NAMALWA (cell line): ENCODE measurements at regions not wholly inside any gene's neighbourhood (a gene's known extent, or its start where the extent isn't known, plus 50 kb on each side); places are given as distances from the start of the nearest gene placed in this dataset.
A peak's percentile ranks its signal among the peaks of the same experiment; 100 is the strongest.

Experiments used
- DNase-seq: peaks from one replicate; pipeline ENCODE4 v3.0.0-alpha.2; 2015; ENCODE audit warnings: low spot score

DNA sequence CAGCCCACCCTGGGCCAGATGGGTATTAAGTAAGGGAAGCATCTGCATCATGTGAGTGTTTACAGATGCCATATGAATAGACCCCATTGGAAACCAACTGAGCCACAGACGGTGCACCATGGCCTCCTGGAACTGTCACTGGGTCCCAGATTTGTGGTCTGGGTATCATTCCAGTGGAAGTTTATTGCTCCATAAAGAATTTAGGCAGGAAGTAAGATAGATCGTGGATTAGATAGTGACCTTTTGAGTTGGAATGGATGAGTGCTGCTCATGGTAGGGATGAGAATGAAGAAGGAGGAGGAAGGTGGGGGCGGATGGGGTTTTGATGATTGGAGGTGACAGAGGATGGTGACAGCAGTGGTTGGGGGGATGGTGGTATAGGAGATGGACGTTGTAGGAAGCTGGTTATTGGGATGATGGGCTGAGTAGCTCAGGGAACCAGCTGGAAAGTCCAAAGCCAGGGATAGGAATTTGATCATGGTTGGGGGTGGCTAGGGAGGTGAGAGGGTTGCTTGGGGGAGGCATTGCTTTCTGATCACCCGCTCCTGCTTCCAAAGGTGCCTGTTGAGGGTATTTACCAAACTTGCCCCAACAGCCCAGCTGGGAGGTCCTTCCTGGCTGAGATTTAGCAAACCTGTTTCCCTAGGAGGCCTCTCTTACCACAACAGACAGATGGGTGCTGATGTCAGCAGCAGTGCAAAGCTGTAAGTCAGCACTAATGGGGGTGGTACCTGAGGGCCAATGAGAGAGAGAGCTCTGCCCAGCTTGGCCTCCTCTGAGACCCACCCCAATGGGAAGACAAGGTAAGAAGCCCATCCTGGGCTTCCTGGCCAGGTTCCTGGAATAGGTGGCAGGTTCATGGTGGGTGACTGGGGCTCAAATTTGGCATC, 78.0 kb downstream of the VEGFA start:
- no peak for DNase-seq

DNA sequence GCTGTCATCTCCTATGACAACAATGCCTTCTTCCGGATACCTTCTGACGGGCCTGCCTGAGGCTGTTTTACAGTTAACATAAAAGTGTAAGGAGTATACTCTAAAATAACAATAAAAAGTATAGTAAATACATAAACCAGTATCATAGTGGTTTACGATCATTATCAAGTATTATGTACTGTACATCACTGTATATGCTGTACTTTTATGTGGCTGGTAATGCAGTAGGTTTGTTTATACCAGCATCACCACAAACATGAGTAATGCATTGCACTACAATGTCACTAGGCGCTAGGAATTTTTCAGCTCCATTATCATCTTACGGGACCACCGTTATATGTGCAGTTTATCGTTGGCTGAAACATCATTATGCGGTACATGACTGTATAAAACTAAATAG, 76.5 kb downstream of the VEGFA start:
- no peak for DNase-seq

DNA sequence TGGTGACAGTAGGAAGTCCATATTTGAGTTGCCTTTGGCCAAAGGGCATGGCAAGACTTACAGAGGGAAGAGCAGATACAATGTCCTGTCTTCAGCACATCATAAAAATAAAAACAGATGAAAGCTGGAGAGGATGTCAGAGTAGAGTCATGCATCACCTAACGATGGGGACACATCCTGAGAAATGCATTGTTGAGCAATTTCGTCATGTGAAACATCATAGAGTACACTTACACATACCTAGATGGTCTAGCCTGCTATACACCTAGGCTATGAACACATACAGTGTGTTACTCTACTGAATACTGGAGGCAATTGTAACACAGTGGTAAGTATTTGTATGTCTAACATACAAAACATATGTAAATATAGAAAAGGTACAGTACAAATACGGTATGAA, 75.6 kb downstream of the VEGFA start:
- no peak for DNase-seq

DNA sequence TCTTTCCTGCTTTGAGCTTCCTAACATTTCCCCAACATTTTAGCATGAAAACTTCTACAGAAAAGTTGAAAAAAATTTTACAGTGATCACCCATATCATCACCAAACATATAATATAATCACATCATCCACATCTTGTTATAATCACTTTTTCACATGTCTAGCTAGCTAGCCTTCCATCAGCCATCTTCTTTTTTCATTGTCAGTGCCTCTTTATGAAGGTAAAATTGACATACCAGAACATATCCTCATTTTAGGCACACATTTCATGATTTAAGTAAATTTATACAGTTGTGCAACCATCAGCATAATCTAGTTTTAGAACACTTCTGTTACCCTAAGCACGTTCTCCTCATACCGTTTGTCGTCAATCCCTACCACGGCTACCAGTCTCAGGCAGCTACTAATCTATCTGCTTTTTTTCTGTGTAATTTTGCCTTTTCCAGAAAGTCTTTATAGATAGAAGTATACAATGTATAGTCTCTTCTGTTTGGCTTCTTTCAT, 73.7 kb downstream of the VEGFA start:
- no peak for DNase-seq

DNA sequence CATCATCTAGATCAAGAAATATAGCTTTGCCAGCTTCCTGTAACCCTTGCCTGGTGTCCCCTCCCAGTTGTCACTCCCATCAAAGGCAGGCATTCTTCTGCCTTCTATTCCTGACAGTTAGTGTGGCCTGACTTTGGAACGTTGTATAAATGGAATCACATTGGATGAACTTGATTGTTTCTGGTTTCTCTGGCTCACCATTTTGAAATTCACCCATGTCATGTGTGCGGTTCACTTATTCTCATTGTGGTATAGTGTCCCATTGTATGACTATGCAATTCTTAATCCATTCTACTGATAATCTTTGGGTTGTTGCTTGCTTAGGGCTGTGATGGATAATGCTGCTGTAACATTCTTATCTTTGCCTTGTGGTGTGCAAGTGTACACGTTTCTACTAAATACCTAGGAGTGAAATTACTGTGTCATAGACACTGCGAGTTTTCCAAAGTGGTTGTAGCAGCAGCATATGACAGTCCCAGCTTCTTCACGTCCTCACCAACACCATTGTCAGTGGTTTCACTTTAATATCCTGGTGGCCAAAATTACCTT, 73.2 kb downstream of the VEGFA start:
- no peak for DNase-seq

DNA sequence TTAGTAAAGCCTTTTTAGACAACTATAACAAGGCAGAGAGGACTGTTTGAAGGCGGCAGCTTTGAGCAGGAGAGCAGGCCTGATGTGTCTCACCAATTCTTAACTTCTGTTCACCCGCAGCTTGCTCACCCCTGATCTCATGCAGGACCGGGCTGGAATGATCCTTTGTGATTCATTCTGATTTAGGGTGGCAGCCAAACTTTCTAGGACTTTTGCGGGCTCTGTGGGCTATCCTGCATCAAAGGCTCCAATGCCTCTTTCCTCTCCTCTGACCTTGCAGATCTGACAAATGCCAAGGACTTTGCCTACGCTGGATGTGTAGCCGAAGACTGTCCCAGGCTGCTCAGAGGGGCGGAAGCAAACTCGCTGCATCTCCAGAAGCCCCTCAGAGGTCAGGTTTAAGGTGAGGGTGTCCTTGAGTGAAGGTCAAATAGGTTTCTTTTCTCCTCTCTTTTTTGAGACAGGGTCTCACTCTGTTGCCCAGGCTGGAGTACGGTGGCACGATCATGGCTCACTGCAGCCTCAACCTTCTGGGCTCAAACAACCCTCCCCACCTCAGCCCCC, 72.3 kb downstream of the VEGFA start:
- no peak for DNase-seq

DNA sequence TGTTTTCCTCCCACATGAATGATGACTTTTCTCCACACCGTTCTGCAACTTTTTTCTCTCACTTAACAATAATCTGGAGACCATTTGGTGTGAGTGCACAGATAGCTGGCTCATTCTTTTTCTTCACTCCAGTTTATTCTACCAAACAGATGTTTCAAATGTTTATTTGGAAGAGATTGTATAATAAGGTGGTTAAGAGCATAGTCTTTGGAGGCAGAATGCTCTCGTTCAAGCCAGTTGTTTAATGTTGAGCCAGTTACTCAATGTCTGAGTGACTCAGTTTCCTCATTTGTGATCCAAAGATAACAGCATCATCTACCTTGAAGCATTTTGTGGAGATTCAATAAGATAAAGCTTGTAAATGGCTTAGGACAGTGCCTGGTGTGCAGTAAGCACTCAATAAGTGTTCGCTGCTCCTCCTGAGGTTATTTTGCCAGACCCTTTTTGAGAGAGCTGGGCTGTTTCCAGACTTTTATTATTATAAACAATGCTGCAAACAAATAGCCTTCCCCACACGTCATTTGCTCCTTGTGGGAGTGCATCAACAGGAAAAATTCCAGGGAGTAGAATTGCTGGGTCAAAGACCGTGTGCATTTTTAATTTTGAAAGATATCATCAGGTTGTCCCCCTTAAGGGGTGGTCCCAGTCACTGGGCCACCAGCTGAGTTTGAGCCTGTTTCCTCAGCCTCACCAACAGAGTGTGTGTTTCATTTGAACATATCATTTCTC, 70.6 kb downstream of the VEGFA start:
- no peak for DNase-seq

DNA sequence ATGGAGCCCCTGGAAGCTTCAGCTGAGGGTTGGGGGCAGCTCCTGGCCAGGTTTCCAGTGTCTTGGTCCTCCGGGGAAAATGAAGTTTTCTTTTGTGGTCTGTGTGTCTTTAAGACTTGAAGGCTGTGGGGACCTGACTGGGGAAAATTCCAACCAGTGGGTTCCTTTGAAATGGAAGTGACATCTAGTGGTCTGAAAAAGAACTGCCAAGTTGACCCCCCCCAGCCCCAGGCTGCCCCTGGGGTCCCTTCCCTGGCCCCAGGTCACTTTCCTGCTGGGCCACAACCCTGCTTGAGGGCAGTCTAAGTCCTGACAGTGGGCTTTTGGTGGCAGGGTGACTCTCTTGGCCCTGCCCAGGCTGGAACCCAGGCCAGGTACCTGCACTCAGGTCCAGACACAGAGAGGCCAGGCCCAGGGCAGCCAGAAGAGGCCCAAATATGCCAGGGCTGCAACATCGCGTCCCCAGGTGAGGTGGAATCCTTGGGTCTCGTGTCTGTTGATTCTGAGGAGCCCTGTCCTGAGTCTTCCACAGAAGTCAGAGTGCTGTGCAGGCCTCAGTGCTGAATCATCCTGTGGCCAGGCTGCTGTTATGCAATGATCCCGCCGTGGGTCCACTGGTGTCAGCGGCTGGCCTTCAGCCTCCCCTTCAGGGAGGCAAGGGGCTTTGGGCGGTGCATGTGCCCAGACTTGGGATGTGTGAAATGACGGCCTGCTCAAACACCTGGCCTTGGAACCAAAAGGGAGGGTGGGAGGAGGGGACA, 68.4 kb downstream of the VEGFA start:
- DNase-seq: peak; percentile 59

DNA sequence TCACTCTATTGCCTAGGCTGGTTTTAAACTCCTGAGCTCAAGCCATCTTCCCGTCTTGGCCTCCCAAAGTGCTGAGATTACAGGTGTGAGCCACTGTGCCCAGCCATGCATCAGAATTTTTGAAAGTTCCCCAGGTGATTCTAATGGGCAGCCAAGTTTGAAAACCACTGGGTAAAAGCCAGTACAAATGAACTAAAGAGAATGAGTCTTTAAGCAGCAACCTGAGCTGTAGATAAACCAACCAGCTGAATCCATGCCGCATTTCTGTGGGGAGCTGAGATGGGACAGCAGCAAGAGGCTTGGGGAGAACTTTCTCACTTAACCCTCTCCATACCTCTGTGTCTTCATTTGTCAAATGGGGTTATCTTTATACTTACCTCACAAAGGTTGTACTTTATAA, 67.5 kb downstream of the VEGFA start:
- no peak for DNase-seq

DNA sequence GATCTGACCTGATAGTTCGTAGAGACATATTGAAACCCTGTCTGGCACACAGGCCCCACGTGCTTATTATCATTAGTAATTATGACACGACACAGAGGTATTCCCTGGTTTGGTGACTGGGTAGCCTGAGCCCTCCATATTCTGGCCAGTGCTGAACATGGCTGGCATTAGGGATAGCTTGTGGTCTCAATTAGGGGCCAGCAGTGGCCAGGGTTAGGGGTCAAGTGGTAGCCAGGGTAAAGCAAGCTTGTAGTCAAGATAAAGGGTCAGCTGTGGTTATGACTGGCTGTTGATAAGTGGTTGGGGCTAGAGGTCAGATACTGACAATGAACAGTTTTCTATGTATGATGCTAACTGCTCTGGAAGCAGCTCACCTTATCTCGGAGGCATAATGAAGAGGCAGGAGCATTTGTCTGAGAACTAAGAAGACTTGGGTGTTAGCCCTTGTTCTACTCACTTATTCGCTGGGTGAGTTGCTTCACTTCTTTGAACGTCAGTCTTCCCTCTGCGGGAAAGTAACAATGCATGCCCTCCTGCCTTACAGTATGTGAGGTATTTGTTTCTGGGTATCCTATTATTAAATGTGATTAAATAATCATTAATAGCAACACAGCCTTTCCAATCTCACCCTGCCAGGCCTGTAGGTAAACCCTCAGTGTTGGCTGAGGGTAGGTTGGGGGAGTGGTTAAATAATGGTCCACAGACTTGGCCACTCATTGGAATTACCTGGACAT, 66.7 kb downstream of the VEGFA start:
- DNase-seq: no peak
